IMR-90 (cell line): ENCODE measurements at regions not wholly inside any gene's neighbourhood (a gene's known extent, or its start where the extent isn't known, plus 50 kb on each side); places are given as distances from the start of the nearest gene placed in this dataset.

Experiments
- ATAC-seq: fragments of 200-7000 bp; cut with Tn5 transposase; 2 replicates; pipeline ENCODE4 v1.9.1; 2020; ENCODE audit warnings: low read depth, mild to moderate bottlenecking, moderate library complexity
- BruUV-seq: library from RNA; stranded (reverse); fragments of 400-500 nt; replicated peaks from 2 replicates; lab custom pipeline; 2021; lab: Mats Ljungman, UMichigan
- CTCF ChIA-PET: fragments of 300-600 bp; formaldehyde crosslinking; extraction: SDS; loops from one replicate; lab custom pipeline; 2021; ENCODE audit warnings: antibody characterized with exemption; lab: Yijun Ruan, JAX
- POLR2A ChIA-PET: fragments of 300-600 bp; sonication (Branson Sonifier 250); formaldehyde crosslinking; loops from one replicate; lab custom pipeline; 2022; ENCODE audit warnings: antibody characterized with exemption; ENCODE audit not compliant: unreplicated experiment; lab: Charles Lee
- DNase-seq: peaks from one replicate; pipeline ENCODE4 v3.0.0; 2013
- H2AFZ ChIP-seq: replicated peaks from 2 replicates; pipeline ENCODE3; 2013; ENCODE audit warnings: low read length, mild to moderate bottlenecking; ENCODE audit not compliant: poor library complexity
- H2AK5ac ChIP-seq: 2 replicates; pipeline ENCODE4 v1.6.1; 2013; ENCODE audit warnings: low read depth, low read length, inconsistent platforms
- H2AK9ac ChIP-seq: replicated peaks from 2 replicates; pipeline ENCODE3; 2013; ENCODE audit warnings: mild to moderate bottlenecking, low read depth, low read length, moderate library complexity; ENCODE audit not compliant: poor library complexity
- H2BK120ac ChIP-seq: 2 replicates; pipeline ENCODE4 v1.6.1; 2013; ENCODE audit warnings: low read depth, low read length, inconsistent platforms
- H2BK15ac ChIP-seq: 3 replicates; pipeline ENCODE4 v1.6.1; 2013; ENCODE audit warnings: low read depth, low read length, inconsistent platforms
- H2BK20ac ChIP-seq: 2 replicates; pipeline ENCODE4 v1.6.1; 2013; ENCODE audit warnings: low read depth, mild to moderate bottlenecking, inconsistent platforms, low read length, moderate library complexity
- H2BK5ac ChIP-seq: 2 replicates; pipeline ENCODE4 v1.6.1; 2013; ENCODE audit warnings: mild to moderate bottlenecking, low read depth, low read length, inconsistent platforms; ENCODE audit not compliant: poor library complexity, severe bottlenecking
- H3K14ac ChIP-seq: replicated peaks from 2 replicates; pipeline ENCODE4 v1.6.1; 2013; ENCODE audit warnings: low read depth, low read length, inconsistent platforms
- H3K18ac ChIP-seq: 2 replicates; pipeline ENCODE4 v1.6.1; 2013; ENCODE audit warnings: low read depth, low read length, control low read depth
- H3K23ac ChIP-seq: 2 replicates; pipeline ENCODE4 v1.6.1; 2013; ENCODE audit warnings: low read depth, low read length, inconsistent platforms
- H3K27ac ChIP-seq: 2 replicates; pipeline ENCODE4 v1.5.1; 2013; ENCODE audit warnings: mild to moderate bottlenecking, control low read depth, low read length; ENCODE audit not compliant: insufficient read depth
- H3K27me3 ChIP-seq: 2 replicates; pipeline ENCODE4 v1.6.1; 2013; ENCODE audit warnings: low read length; ENCODE audit not compliant: control insufficient read depth, insufficient read depth
- H3K36me3 ChIP-seq: 2 replicates; pipeline ENCODE4 v1.6.1; 2013; ENCODE audit warnings: low read length, mixed read lengths; ENCODE audit not compliant: control insufficient read depth, insufficient read depth
- H3K4ac ChIP-seq: 2 replicates; pipeline ENCODE4 v1.6.1; 2013; ENCODE audit warnings: low read depth, low read length, inconsistent platforms
- H3K4me1 ChIP-seq: 2 replicates; pipeline ENCODE4 v1.6.1; 2013; ENCODE audit warnings: low read length, mixed read lengths; ENCODE audit not compliant: control insufficient read depth, insufficient read depth
- H3K4me2 ChIP-seq: 2 replicates; pipeline ENCODE4 v1.6.1; 2013; ENCODE audit warnings: low read depth, mild to moderate bottlenecking, control low read depth, low read length, moderate library complexity
- H3K4me3 ChIP-seq: 2 replicates; pipeline ENCODE4 v1.5.1; 2013; ENCODE audit warnings: low read depth, mild to moderate bottlenecking, control low read depth, low read length, moderate library complexity; ENCODE audit not compliant: insufficient read depth
- H3K56ac ChIP-seq: 2 replicates; pipeline ENCODE4 v1.6.1; 2013; ENCODE audit warnings: low read length, inconsistent platforms; ENCODE audit not compliant: insufficient read depth; ENCODE audit errors: extremely low read depth
- H3K79me1 ChIP-seq, 2 experiments: 2 replicates each; pipeline ENCODE4 v1.6.1; 2013; ENCODE audit warnings: low read length in 2 of 2, inconsistent platforms in 1 of 2, low read depth in 1 of 2
- H3K9ac ChIP-seq: 2 replicates; pipeline ENCODE4 v1.6.1; 2013; ENCODE audit warnings: low read depth, low read length, control low read depth
- H3K9me1 ChIP-seq: 2 replicates; pipeline ENCODE4 v1.6.1; 2013; ENCODE audit warnings: low read length, inconsistent platforms; ENCODE audit not compliant: insufficient read depth
- H3K9me3 ChIP-seq: 2 replicates; pipeline ENCODE4 v1.6.1; 2013; ENCODE audit warnings: low read length; ENCODE audit not compliant: control insufficient read depth, insufficient read depth
- H4K20me1 ChIP-seq: 2 replicates; pipeline ENCODE4 v1.6.1; 2013; ENCODE audit warnings: low read length, inconsistent platforms; ENCODE audit not compliant: insufficient read depth
- H4K5ac ChIP-seq: 2 replicates; pipeline ENCODE4 v1.6.1; 2013; ENCODE audit warnings: mild to moderate bottlenecking, low read depth, low read length, control low read depth
- H4K8ac ChIP-seq, 2 experiments: 2 replicates each; pipeline ENCODE4 v1.6.1; 2013; ENCODE audit warnings: low read depth in 2 of 2, low read length in 2 of 2, control low read depth in 1 of 2, inconsistent platforms in 1 of 2
- H4K91ac ChIP-seq: 2 replicates; pipeline ENCODE4 v1.6.1; 2013; ENCODE audit warnings: low read depth, low read length, inconsistent platforms; ENCODE audit not compliant: insufficient read depth
- MAZ ChIP-seq: IDR thresholded peaks from 2 replicates; pipeline ENCODE4 v1.6.1; 2012; ENCODE audit warnings: low read depth, mild to moderate bottlenecking, low read length, improper control_type of control experiment, moderate library complexity, borderline replicate concordance
- MXI1 ChIP-seq: IDR thresholded peaks from 2 replicates; pipeline ENCODE4 v1.6.1; 2012; ENCODE audit warnings: low read depth, mild to moderate bottlenecking, low read length, moderate library complexity, borderline replicate concordance
- POLR2A ChIP-seq: IDR thresholded peaks from 2 replicates; pipeline ENCODE4 v1.6.1; 2012; ENCODE audit warnings: mild to moderate bottlenecking, low read depth, low read length
- RAD21 ChIP-seq: IDR thresholded peaks from 2 replicates; pipeline ENCODE4 v1.6.1; 2012; ENCODE audit warnings: low read length, improper control_type of control experiment
- RCOR1 ChIP-seq: IDR thresholded peaks from 2 replicates; pipeline ENCODE4 v1.6.1; 2012; ENCODE audit warnings: mild to moderate bottlenecking, low read length, improper control_type of control experiment; ENCODE audit not compliant: insufficient replicate concordance
- dilution Hi-C: fragments of 300-500 bp; cut with HindIII; formaldehyde crosslinking; loops from one replicate; pipeline ENCODE4 v1.14.3; 2018; ENCODE audit warnings: low sequenced_read_pairs; ENCODE audit not compliant: unreplicated experiment
- in situ Hi-C: fragments of 300-500 bp; cut with MboI; formaldehyde crosslinking; loops from 3 replicates; pipeline ENCODE4 v1.14.3; 2019; ENCODE audit warnings: low sequenced_read_pairs, inconsistent platforms, mixed read lengths
- intact Hi-C: fragments of 100-400 bp; cut with micrococcal nuclease; formaldehyde crosslinking; loops from 2 replicates; pipeline ENCODE4 v1.10.0; 2022
- TF ChIP-seq, protein P1 (sequence below): fragments of 150-350 bp; IDR thresholded peaks from 2 replicates; pipeline ENCODE4 v1.6.1; 2016; ENCODE audit warnings: low read depth, mild to moderate bottlenecking, low read length, moderate library complexity, borderline replicate concordance

DNA sequence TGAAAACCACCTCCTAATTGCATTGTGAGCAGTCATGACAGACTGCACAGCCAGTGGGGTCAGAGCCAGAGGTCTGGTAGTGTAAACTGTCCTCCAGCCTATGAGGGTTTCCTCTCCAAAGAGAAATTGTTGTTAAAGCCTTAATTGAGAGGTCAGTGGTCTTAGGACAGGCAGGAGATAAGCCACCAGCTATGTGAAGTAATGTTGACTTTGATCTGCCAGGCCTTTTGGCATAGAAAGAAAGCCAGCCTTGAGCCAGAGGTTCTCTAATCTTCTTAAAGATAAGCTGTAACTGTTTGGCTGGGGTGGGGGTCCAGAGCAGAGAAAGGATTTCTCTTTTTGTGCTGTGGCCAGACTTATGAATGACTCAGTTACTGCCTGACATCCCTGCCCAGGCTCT is 248.4 kb downstream of the WDR11 start:
- TF ChIP-seq, protein P1, sequence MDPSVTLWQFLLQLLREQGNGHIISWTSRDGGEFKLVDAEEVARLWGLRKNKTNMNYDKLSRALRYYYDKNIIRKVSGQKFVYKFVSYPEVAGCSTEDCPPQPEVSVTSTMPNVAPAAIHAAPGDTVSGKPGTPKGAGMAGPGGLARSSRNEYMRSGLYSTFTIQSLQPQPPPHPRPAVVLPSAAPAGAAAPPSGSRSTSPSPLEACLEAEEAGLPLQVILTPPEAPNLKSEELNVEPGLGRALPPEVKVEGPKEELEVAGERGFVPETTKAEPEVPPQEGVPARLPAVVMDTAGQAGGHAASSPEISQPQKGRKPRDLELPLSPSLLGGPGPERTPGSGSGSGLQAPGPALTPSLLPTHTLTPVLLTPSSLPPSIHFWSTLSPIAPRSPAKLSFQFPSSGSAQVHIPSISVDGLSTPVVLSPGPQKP = no peak
- no peak for TF ChIP-seq POLR2A
- no peak for TF ChIP-seq RCOR1
- TF ChIP-seq RAD21 = no peak
- TF ChIP-seq MAZ = no peak
- TF ChIP-seq MXI1 = no peak
- Histone ChIP-seq H2BK15ac (no peak overlapping the region), H4K8ac (no peak overlapping the region), H2BK5ac (no peak overlapping the region), H4K5ac (no peak overlapping the region), H3K4me1 (no peaks in the 10 kb centered on the region), H4K91ac (no peak overlapping the region), H2AK9ac (no peak overlapping the region), H2BK20ac (no peak overlapping the region), H3K4me3 (no peak overlapping the region), H3K9me3 (peaks cover 24% of the 10 kb centered on the region), H4K20me1 (no peaks in the 10 kb centered on the region), H3K9me1 (no peaks in the 10 kb centered on the region), H3K36me3 (no peaks in the 10 kb centered on the region), H2AK5ac (no peak overlapping the region), H3K79me1 (no peaks in the 10 kb centered on the region), H3K14ac (no peak overlapping the region), H2AFZ (no peak overlapping the region), H3K18ac (no peak overlapping the region), H3K4ac (no peak overlapping the region), H3K27ac (no peak overlapping the region), H3K4me2 (no peak overlapping the region), H3K56ac (no peak overlapping the region), H3K23ac (no peak overlapping the region), H2BK120ac (no peak overlapping the region), H3K9ac (no peak overlapping the region), H3K27me3 (no peaks in the 10 kb centered on the region)
- POLR2A ChIA-PET = no interaction called here
- no TSS peak for BruUV-seq
- ATAC-seq (no peak), DNase-seq (no peak)
- dilution Hi-C loops = no loop called here
- in situ Hi-C loops = no loop called here
- intact Hi-C loops = no loop called here
- CTCF ChIA-PET = no interaction called here
